ENCODE measurements at regions not wholly inside any gene's neighbourhood (a gene's known extent, or its start where the extent isn't known, plus 50 kb on each side); places are given as distances from the start of the nearest gene placed in this dataset.
"Not testable (repeated sequence)": the region's sequence is repeated elsewhere in the genome, so short reads cannot be mapped to it uniquely, and the experiment has no call there.

- peak; percentile 18 for DNase-seq (ENCODE audit: low read depth, low spot score)
Observed at GRCh38 chr1:222865718-222866117, 50.9 kb downstream of the DISP1 start.

DNA sequence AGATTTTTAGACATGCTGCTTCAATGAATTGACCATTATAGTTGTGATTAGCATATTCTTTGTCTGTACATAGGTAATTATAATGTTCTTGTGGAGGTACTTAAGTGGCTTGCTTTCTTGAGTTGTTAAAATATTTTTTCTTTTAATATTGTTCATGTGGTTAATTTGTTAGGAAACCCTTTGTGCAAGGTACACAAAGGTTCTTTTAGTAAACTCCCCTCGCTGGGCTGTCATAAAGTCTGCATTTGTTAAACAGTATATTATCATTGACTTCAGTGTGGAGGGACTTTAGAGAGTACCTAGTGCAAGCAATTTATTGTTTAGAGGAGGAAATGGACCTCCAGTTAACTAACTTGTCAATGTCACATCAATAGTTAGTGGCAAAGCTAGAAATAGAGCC is 52.5 kb downstream of the DISP1 start:
- DNase-seq (ENCODE audit: low read depth, low spot score): no peak

DNA sequence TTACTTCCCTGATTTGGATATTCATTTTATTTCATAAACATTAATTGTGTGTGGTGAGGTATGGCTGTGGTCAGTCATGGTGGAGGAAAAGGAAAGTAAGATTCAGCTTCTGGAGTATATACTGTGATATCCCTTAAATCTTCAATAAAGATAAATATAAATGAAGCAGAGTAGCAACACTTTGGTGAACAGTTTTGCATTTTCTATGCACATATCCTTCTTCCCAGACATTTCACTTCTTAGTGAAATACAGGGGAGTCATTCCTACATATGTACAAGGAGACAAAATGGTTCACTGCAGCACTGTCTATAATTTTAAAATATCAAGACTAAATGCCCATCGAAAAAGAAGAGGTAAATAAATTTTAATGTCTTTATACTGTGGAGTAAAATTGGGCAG is 61.3 kb downstream of the DISP1 start:
- no peak for DNase-seq (ENCODE audit: low read depth, low spot score)

- DNase-seq (ENCODE audit: low read depth, low spot score): peak; percentile 21
Observed at GRCh38 chr1:222877854-222878253, 63.0 kb downstream of the DISP1 start.

GRCh38 chr1:222880587-222880986 is 65.7 kb downstream of the DISP1 start:
- no peak for DNase-seq (ENCODE audit: low read depth, low spot score)

- no peak for DNase-seq (ENCODE audit: low read depth, low spot score)
Observed at GRCh38 chr1:222886194-222886854, 71.5 kb downstream of the DISP1 start.

DNA sequence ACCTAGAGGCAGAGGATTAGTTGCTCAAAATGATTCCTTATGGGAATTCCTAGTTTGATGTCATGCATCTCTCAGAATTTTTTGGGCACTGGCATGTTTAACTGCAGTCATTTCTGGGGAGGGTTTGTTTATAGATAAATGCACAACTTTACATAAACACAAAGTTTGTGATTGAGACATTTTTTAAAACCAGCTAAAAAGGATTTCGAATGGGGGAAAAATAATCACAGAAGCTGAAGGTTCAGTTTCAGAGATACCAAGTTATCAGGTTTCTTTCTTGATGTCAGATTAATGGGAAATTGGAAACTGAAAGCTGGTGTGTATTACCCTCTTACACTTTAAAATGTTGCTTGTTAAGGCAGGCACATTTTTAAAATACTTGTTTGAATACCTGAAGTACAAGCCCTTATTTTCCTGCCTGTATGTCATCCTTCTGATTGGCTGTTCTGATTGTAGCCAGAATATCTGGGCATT is 72.1 kb downstream of the DISP1 start:
- DNase-seq (ENCODE audit: low read depth, low spot score): no peak

GRCh38 chr1:222889440-222889839 is 74.6 kb downstream of the DISP1 start:
- DNase-seq (ENCODE audit: low read depth, low spot score): no peak

DNA sequence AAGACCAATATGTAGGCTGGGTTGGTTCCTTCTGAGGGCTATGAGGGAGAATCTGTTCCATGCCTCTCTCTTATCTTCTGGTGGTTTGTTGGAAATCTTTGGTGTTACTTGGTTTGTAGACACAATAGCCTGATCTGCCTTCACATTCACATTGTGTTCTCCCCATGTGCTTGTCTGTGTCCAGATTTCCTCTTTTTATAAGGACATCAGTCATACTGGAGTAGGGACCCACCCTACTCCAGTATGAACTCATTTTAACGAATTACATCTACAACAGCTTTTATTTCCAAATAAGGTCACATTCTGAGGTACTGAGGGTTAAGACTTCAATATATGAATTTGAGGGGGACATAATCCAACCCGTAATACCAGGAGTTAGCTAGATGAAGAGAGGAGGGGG is 75.9 kb downstream of the DISP1 start:
- no peak for DNase-seq (ENCODE audit: low read depth, low spot score)

- DNase-seq (ENCODE audit: low read depth, low spot score): no peak
Observed at GRCh38 chr1:222891578-222891977, 76.7 kb downstream of the DISP1 start.

- no peak for DNase-seq (ENCODE audit: low read depth, low spot score)
Observed at GRCh38 chr1:222892137-222892769, 77.4 kb downstream of the DISP1 start.

DNA sequence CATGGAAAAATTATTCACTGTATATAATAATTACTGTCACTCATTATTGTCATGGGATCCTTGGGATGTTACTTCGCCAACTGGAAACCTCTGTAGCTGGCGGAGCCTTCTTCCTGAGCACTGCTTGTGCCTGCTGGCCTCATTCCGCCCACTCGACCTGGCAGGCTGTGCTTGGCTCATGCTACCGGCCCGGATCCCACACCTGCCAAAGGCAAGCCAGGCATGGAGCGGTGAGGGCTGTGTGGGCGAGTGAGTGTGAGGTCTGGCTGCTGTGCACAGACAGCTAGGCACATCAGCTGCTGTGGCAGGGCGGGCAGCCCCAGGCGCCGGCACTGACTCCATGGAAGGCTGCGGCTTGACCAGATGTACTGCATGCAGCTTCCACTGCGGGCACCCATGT is 78.4 kb downstream of the DISP1 start:
- DNase-seq (ENCODE audit: low read depth, low spot score): no peak

DNA sequence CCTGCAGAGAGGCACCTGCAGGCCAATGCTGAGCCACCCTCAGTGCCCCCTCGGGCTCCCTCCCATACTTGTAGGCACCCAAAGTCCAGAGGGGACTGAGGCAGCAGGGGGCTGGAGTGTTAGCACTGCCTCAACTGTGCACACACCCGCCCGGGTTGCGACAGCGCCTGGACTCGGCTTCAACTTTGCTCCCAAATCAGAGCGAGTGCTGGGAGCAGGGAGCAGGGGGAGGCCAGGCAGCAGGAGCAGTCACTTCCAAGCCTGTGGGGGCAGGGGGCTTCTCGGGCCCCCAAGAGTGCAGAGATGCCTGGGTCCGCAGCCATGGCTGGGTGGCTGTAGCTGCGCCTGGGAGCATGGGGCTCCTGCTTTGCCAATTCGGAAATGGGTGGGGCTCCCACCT is 79.5 kb downstream of the DISP1 start:
- DNase-seq (ENCODE audit: low read depth, low spot score): no peak

DNA sequence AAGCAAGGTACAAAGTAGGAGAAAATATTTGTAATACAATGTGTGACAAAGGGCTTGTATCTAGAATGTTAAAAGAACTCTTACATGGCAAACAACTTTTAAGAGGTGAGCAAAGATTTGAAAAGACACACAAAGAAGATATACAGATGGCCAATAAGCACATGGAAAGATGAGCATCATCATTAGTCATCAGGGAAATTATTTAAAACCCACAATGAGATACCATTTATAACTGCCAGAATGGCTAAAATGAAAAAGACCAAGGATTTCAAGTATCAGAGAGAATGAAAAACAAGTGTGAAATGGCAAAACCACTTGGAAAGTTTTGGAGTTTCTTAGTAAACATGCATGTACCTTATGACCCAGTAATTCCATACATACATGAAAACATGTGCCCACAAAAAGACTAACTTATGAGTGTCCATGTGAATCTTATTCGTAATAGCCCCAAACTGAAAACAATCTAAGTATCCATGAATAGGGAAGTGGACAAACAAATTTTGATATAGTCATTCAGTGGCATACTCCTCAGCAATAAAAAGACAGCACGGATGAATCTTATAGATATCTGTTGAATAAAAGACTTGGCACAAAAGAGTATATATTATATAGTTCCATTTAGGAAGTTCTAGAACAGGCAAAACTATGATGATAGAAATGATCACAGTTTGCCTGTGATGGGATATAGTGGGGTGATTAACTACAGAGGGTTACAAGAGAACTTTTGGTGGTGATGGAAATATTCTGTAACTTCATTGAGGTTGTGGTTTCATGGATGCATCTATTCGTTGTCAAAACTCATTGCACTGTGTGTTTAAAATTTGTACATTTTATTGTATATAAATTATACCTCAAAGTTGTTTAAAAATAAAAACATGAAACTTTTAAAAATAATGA is 82.0 kb downstream of the DISP1 start:
- no peak for DNase-seq (ENCODE audit: low read depth, low spot score)

DNA sequence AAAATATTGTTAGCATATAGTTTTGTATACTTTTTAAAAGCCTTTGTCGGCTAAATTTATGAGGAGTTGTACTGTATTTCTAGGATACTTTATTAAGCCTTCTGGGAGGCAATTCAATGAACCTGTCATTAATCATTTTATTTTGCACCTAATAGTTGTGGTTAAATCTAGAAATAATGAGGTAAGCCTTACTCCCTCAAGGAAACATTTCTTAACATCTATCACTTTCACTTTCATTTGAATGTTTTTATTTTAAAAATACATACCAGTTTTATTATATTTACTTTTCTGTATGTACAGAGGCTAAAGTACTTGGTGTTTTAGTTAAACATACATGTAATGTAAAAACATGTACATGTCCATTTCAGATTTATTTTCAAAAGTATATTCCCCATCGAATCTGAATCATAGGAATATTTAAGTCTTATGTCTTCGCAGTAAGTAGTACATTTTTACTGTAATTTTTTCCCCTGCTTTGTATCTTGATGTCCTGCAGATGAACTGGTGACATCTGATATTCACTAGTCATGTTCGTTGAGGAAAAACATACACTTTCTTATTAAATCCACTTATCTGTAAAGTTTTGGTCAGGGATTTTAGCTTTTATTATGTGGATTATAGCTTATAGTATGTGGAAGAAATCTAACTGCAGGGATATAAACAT is 82.8 kb downstream of the DISP1 start:
- DNase-seq (ENCODE audit: low read depth, low spot score): no peak

DNA sequence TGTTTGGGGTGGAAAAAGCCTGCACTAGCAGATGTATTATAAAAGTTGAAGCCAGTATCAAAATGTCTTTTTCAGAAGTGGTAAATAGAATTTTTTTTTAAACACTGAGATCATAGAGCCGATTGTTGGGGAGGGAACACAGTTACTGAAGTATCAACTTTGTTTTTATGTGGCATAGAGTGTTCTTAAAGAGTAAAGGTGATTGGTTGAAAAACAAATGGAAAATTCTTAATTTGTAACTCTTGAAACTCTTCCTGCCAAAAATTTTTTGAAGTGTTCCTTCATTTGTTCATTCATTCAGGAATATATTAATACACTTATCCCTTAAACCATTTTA is 83.3 kb downstream of the DISP1 start:
- DNase-seq (ENCODE audit: low read depth, low spot score): no peak

DNA sequence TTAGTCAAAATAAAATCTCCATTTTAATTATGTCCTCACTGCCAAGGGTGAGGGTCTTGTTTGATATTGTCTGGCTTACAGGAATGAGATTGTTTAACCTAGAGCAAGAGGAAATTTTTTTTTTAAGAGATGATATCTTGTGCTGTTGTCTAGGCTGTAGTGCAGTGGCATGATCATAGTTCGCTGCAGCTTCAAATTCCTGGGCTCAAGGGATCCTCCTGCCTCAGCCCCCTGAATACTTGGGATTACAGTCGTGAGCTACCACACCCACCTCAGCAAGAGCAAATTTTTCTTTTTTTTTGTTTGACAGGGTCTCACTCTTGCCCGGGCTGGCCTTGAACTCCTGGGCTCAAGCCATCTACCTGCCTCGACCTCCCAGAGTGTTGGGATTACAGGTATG is 84.6 kb downstream of the DISP1 start:
- DNase-seq (ENCODE audit: low read depth, low spot score): no peak

GRCh38 chr1:222904451-222904850 is 89.6 kb downstream of the DISP1 start:
- no peak for DNase-seq (ENCODE audit: low read depth, low spot score)

GRCh38 chr1:222905151-222905550 is 90.3 kb downstream of the DISP1 start:
- DNase-seq (ENCODE audit: low read depth, low spot score): no peak

DNA sequence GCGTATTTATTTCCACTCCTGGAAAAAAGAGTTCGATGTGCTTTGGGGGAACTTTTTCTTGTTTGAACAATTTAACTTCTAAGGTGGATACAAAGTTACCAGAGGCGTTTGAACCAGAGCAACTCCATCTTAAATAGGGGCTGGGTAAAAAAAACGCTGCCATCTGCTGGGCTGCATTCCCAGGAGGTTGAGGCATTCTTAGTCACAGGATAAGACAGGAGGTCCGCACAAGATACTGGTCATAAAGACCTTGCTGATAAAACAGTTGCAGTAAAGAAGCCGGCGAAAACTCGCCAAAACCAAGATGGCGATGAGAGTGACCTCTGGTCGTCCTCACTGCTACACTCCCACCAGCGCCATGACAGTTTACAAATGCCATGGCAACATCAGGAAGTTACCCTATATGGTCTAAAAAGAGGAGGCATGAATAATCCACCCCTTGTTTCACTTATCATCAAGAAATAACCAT is 91.5 kb downstream of the DISP1 start:
- not testable (repeated sequence) for DNase-seq (ENCODE audit: low read depth, low spot score)

DNA sequence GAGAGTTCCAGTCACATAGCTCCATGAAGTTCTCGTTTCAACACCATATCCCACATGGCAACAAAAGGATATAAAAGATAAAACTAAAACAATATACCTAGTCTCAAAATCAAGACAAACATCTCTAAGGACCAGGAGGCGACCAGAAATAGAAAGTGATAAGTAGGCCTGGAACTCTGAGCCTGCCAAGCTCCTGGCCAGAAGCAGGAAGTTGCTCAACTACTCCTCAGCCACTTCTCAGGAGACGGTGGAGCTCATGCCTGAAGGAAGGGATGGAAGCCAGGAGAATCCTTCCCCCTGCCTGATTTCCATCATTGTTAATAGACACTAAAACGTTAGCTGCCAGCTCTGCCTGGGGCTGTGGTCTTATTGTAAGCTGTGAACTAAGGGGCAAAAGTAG is 94.7 kb downstream of the DISP1 start:
- no peak for DNase-seq (ENCODE audit: low read depth, low spot score)

GRCh38 chr1:222910699-222911098 is 95.9 kb downstream of the DISP1 start:
- no peak for DNase-seq (ENCODE audit: low read depth, low spot score)
